KOPT-K1 (cell line): ENCODE measurements at regions not wholly inside any gene's neighbourhood (a gene's known extent, or its start where the extent isn't known, plus 50 kb on each side); places are given as distances from the start of the nearest gene placed in this dataset.

Experiments used
- H3K27ac ChIP-seq: fragments of 200-600 bp; sonication (generic); 2 replicates; pipeline ENCODE4 v1.5.1; 2016; ENCODE audit warnings: antibody characterized with exemption, mild to moderate bottlenecking, low read depth, low read length; ENCODE audit not compliant: poor library complexity, severe bottlenecking
- H3K36me3 ChIP-seq: fragments of 200-600 bp; sonication (generic); 2 replicates; pipeline ENCODE4 v1.5.1; 2017; ENCODE audit warnings: antibody characterized with exemption, mild to moderate bottlenecking, low read length, moderate library complexity; ENCODE audit not compliant: insufficient read depth
- H3K9me3 ChIP-seq: fragments of 200-600 bp; sonication (generic); 2 replicates; pipeline ENCODE4 v1.5.1; 2017; ENCODE audit warnings: antibody characterized with exemption, low read length, mild to moderate bottlenecking; ENCODE audit not compliant: insufficient read depth, poor library complexity, severe bottlenecking

DNA sequence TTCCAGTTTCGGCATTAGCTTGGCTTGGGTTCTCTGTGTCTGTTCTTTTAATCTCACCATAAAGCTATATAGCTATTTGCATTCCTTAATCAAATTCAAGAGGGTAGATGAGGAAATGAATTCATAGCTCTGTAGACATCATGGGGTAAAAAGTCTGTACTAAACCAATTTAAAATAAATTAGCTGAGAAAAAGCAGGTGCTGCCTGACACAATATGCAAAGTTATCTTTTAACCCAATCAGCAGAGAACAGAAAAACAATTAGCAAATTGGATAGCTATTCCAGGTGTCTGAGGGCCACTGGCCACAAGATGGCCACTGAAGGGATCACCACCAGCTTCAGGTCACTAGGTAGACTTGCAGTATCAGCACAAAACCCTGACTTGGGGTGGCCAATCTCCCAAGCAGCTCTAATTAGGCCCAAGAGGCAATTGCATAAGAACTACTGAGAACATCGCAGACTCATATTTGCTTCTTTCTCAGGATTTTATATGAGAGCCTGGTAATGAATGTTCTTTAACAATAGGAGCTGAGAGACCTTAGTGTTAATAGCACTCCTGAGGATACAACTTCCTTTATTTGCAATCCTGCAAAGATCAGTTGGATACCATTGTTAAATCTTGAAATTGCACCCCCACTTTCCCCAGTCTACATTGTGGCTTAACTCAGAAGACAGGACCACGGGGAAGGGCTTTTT is 494.3 kb downstream of the PDCD6IP start:
- Histone ChIP-seq H3K9me3 (no peaks in the 10 kb centered on the region), H3K36me3 (no peaks in the 10 kb centered on the region), H3K27ac (no peak overlapping the region)

DNA sequence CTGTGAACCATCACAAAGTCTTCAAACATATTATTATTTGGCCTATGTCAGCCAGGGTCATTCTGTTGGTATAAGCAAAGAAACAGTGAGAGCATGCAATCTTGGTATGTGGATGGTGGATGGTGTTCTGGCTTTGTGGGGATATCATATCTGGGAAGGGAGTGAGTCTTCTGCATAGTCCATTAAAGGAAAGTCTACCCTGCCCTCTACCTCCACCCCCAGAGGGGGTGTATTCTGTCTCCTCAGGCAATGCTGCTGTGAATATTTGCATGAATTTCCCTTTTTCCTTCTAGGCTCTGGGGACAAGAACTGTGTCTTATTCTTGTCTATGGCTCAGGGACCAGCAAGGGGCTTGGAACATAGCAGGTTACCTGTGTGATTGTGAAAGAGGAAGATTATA is 495.8 kb downstream of the PDCD6IP start:
- no peaks in the 10 kb centered on the region for H3K9me3 ChIP-seq
- no peak overlapping the region for H3K27ac ChIP-seq
- H3K36me3 ChIP-seq = no peaks in the 10 kb centered on the region

DNA sequence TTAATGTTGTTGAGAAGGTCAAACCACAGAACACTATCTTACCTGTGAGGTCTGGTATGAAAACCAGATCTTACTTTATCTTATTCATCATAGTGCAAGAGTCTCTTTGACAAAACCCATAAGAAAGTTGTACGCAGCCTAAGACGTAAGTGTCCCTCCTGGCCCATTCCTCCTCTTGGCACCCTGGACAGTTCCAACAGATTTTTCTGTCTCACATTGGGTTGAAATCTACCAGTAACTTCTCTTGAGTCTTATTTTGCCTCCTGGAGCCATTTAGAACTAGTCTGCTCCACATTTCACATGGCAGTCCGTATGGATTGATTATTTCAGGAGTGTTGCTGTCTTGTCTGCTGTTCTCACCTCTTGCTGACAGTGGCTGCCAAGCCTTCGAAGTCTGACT is 498.4 kb downstream of the PDCD6IP start:
- Histone ChIP-seq H3K27ac (no peak overlapping the region), H3K9me3 (no peaks in the 10 kb centered on the region), H3K36me3 (no peaks in the 10 kb centered on the region)

DNA sequence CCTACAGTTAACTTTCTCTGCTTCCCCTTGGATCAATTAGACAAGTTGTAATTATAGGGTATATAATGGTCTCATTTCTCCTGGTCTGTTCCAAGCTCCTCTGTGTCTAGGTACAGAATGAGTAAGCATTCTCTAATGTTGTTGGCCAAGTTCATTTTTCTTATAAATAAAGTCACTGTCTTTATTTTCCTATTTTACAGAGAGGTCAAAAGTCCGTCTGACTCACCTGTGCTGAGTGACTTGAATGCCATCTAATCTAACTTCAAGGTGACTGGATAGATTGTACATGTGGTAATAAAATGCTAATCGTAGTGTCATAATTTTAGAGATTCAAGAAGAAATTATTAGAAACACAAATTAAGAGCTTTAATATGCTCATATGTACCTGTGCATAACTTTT is 500.2 kb downstream of the PDCD6IP start:
- H3K27ac ChIP-seq = no peak overlapping the region
- H3K36me3 ChIP-seq = no peaks in the 10 kb centered on the region
- no peaks in the 10 kb centered on the region for H3K9me3 ChIP-seq

DNA sequence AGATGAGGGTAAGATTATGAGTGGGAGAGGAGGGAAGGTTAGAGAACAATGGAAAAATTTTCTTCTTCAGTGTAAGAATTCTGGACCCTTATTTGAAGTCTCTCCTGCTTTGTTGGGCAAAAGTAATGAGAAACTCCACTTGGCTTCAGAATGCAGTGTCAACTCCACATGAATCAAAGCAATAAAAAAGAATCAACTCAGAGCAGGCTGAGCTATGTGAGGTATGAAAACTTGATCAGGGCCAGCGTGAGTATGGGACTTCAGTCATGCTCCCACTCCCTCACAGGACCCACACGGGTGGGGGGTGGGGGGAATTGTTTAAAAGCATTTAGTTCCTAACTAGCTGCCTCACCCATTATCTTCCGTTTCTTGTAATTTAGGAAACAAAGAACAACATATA is 502.2 kb downstream of the PDCD6IP start:
- H3K36me3 ChIP-seq = no peaks in the 10 kb centered on the region
- no peaks in the 10 kb centered on the region for H3K9me3 ChIP-seq
- no peak overlapping the region for H3K27ac ChIP-seq

DNA sequence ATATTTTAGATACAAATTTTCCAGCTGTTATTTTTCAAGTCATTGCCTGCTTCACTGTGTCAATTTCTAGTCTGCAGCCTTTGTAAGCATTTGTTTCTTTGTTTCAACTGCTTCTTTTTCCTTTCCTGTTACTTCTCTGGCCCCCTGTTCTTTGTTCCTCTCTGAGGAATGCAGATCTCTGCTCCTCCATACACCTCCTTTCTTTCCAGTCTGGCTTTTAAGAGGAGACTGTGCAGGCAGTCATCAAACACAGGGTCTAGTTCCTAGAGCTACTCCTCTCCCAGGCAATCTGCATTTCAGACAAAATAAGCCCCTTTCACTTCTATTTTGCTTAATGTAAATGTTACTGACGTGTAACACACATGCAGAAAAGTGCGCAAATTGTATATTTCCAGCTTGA is 502.9 kb downstream of the PDCD6IP start:
- no peaks in the 10 kb centered on the region for H3K36me3 ChIP-seq
- no peaks in the 10 kb centered on the region for H3K9me3 ChIP-seq
- no peak overlapping the region for H3K27ac ChIP-seq

DNA sequence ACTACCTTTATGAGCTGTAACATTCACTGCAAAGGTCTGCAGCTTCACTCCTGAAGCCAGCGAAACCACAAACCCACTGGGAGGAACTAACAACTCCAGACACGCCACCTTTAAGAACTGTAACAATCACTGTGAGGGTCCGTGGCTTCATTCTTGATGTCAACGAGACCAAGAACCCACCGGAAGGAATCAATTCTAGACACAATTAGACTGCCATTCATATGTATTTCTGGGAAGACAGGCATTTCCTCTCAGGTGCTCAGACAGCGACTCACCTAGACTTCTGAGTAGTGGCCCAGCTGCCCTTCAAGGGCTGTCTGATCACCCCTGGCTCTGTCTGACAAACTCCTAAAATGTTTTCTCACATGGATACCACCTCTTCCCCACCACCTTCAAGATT is 506.8 kb downstream of the PDCD6IP start:
- Histone ChIP-seq H3K27ac (no peak overlapping the region), H3K36me3 (no peaks in the 10 kb centered on the region), H3K9me3 (no peaks in the 10 kb centered on the region)

DNA sequence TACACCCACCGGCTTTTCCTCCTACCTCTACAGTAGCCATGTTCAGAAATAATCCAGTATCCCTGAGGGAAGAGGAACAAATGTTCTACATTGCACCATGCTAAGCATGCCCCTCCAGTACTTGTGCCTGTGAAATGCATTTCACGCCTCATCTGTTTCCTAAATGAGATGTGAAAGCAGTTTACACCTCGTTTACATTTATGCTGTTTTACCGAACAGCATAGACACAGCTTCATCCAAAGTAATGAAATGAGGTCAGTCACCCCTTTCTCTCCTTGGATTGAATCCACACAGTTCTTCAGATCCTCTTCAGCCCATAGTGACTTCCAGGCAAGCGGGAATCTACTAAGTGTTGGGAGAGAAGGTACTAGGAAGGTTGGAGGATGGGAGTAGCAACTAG is 514.3 kb downstream of the PDCD6IP start:
- no peaks in the 10 kb centered on the region for H3K9me3 ChIP-seq
- H3K36me3 ChIP-seq = no peaks in the 10 kb centered on the region
- no peak overlapping the region for H3K27ac ChIP-seq

DNA sequence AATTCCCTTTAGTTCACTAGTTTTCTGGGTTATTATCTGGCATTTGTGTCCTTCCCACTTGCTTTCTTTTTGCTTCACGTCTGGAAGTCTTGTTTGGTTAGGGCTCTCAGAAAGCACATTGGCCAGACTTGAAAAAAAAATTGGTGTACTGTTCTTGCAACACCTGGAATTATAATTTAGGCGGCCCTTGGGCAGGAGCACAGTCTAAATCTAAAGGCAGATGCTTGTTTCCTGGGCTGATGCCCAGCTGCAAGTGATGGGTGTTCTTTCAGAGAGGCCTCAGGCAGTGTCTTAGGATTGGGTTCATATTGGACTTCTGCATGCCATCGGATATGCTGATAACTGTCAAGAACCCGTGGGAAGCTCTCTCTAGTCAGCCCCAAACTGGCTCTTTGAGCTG is 521.5 kb downstream of the PDCD6IP start:
- H3K27ac ChIP-seq = no peak overlapping the region
- H3K36me3 ChIP-seq = no peaks in the 10 kb centered on the region
- no peaks in the 10 kb centered on the region for H3K9me3 ChIP-seq

DNA sequence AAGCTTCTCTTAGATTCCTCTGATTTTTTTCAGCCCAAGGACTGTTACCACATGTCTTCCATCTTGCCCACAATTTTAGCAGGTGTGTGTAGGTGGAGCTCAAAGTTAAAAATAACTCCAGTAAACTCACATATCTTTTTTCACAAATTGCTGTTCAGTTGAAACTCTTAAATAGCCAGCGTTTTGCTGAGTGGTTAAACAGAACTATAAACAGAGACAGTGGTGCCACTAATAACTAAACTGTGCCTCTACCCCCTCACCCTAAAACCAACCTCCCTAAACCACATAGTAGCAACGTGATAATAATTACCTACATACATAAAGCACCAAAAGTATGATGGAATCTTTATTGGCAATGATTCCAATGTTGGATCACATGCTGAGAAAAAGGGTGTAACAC is 525.1 kb downstream of the PDCD6IP start:
- Histone ChIP-seq H3K27ac (no peak overlapping the region), H3K9me3 (no peaks in the 10 kb centered on the region), H3K36me3 (no peaks in the 10 kb centered on the region)

DNA sequence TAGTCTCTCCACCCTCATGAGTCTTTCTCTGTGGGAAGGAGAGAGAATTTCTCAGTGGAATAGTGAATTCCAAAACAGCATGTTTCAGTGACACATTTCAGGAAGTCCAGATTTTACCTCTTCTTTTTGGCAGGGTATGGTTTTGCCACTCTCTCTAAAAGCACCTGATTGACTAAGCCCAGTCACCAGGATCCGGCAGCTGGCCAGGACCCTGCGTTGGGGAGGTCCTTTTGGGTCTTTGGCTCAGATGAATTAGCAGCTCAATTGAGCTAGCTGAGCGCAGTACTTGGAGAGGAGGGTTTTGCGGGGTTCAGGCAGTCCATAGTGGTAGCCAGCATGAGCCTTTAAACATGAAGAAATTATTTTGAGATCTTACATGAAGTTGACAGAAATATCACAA is 548.2 kb downstream of the PDCD6IP start:
- H3K9me3 ChIP-seq = no peaks in the 10 kb centered on the region
- H3K27ac ChIP-seq = no peak overlapping the region
- H3K36me3 ChIP-seq = no peaks in the 10 kb centered on the region

DNA sequence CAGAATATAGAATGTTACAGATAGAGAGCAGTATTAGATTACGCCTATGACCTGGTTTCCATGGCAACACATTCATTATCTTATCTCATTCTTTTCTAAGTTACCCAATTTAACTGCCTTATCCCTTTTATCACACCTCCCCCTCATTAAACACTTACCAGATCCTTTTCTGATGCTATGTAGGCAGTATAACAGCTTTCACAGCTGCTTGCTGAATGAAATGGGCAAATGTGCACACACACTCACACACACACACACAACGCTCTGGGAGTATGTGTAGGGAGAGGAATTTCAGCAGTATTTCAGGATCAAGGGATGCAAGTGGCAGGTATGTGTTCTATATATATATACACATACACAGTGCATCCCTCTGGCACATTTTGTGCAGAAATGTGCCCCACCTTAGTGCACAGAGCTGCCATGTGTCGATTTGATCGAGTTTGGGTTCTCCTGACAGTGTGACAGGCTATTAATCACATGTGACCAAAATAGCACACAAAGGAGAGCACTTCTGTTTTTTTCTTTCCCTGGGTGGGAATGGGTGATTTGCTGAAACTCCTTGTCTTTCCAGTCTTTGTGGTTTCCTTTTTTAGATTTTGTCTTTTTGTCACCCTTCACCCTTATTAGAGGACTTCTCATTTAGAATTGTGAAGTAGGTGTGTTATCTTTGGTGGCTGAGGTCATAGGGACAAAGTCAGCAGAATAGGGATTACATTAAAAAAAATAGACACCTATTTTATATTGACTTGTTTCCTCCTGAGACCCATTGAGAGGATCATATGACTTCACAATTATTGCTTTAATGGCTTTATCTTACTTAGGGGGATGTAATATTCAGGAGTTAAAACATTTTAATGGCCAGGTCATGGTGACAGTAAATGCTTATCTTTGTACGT is 553.7 kb downstream of the PDCD6IP start:
- H3K27ac ChIP-seq = no peak overlapping the region
- H3K9me3 ChIP-seq = no peaks in the 10 kb centered on the region
- no peaks in the 10 kb centered on the region for H3K36me3 ChIP-seq

DNA sequence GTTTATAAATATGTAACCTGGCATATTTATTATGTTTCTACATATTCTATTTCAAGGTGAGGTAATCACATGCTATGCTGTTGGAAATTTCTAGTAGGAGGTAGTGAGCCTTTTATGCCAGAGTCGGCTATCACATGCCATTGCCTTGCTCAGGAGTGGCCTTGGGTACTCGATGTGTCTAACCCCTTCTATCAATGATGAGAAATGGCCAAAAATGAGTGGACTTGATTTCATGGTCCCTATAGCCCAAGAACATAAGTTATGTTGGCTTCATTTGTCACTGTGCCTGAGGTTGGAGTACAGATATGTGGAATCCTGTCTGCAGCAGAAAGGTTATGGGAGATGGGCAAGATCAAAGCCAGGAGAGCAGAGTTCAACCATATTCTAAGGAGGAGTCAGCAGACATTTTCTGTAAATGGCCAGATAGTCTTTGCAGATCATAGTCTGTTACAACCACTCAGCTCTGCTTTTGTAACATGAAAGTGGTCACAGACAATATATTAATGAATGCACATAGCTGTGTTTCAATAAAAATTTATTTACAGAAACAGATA is 554.4 kb downstream of the PDCD6IP start:
- Histone ChIP-seq H3K9me3 (no peaks in the 10 kb centered on the region), H3K27ac (no peak overlapping the region), H3K36me3 (no peaks in the 10 kb centered on the region)

DNA sequence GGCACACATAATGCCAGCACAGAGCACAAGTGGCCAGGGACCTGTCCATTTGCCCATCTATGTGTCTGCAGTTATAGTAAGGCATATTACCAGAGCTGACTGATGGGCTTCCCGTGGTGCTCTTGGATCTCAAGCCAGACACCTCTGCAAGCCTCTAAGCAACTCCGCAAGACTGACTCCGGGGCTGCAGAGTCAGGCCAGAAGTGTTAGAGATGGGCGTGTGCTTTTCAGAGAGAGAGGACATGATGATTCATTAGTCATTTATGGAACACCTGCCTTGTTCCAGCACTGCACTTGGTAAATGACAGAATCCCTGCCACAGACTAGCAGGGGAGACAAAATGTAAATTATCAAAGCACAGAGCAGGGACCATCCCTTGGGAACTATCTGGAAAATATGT is 559.0 kb downstream of the PDCD6IP start:
- H3K36me3 ChIP-seq = no peaks in the 10 kb centered on the region
- H3K9me3 ChIP-seq = no peaks in the 10 kb centered on the region
- no peak overlapping the region for H3K27ac ChIP-seq

DNA sequence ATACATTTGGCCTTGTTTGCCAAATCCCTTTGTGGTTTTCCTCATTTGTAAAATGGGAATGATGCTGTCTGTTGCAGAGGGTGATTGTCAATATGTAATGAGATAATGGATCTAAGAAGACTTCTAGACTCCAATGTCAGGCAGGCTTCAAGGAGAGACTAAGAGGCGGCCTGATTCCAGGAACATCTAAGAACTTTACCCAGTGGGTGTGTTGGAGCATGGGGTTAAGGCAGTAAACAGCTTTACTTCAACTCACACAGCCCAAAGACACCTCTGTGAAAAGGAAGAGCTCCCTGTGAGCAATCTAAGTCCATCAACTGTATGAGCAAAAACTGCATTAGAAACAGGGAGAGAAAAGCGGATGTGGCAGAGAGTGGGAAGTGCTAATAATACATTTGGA is 560.6 kb downstream of the PDCD6IP start:
- Histone ChIP-seq H3K9me3 (no peaks in the 10 kb centered on the region), H3K36me3 (no peaks in the 10 kb centered on the region), H3K27ac (no peak overlapping the region)
